ENCODE measurements at regions not wholly inside any gene's neighbourhood (a gene's known extent, or its start where the extent isn't known, plus 50 kb on each side); places are given as distances from the start of the nearest gene placed in this dataset.
"Not testable (repeated sequence)": the region's sequence is repeated elsewhere in the genome, so short reads cannot be mapped to it uniquely, and the experiment has no call there.

- not testable (repeated sequence) for H4K20me1 ChIP-seq (ENCODE audit: insufficient read depth, low read length, poor library complexity, severe bottlenecking); H3K9me3 ChIP-seq (ENCODE audit: insufficient read depth, low read depth, low read length); H3K4me1 ChIP-seq (ENCODE audit: insufficient read depth, low read length, poor library complexity, severe bottlenecking)
Measured at GRCh38 chr6:8164281-8164680, 61.9 kb upstream of the EEF1E1 start.

GRCh38 chr6:8159966-8160365, 57.6 kb upstream of the EEF1E1 start:
- Histone ChIP-seq H3K9me2 (replicated peaks; ENCODE audit: low read depth, low read length) (no peaks in the 10 kb centered on the region), H4K20me1 (ENCODE audit: insufficient read depth, low read length, poor library complexity, severe bottlenecking) (no peaks in the 10 kb centered on the region), H3K4me3 (ENCODE audit: low read length, poor library complexity, severe bottlenecking) (no peak overlapping the region), H3K79me2 (ENCODE audit: insufficient read depth, low read length) (no peaks in the 10 kb centered on the region), H2AFZ (ENCODE audit: low read length) (no peak overlapping the region), H3K9ac (ENCODE audit: low read depth, low read length, poor library complexity, severe bottlenecking) (no peak overlapping the region), H3K4me1 (ENCODE audit: insufficient read depth, low read length, poor library complexity, severe bottlenecking) (no peaks in the 10 kb centered on the region), H3K4me2 (ENCODE audit: low read depth, low read length, poor library complexity, severe bottlenecking) (no peak overlapping the region), H3K9me3 (ENCODE audit: insufficient read depth, low read depth, low read length) (no peaks in the 10 kb centered on the region), H3K27me3 (ENCODE audit: insufficient read depth, low read length, poor library complexity, severe bottlenecking) (no peaks in the 10 kb centered on the region), H3K36me3 (ENCODE audit: insufficient read depth, low read length) (no peaks in the 10 kb centered on the region), H3F3A (ENCODE audit: low read depth) (no peaks in the 10 kb centered on the region)
- TF ChIP-seq CTCF (conservative IDR thresholded peaks at IDR 0.05; ENCODE audit: low read length) (no peak), EZH2phosphoT487 (IDR thresholded peaks at IDR 0.05; ENCODE audit: borderline replicate concordance) (no peak)

More at GRCh38 chr6:8164281-8164680, 61.9 kb upstream of the EEF1E1 start:
- H2AFZ ChIP-seq (ENCODE audit: low read length); H3K79me2 ChIP-seq (ENCODE audit: insufficient read depth, low read length); H3K4me3 ChIP-seq (ENCODE audit: low read length, poor library complexity, severe bottlenecking); H3K9ac ChIP-seq (ENCODE audit: low read depth, low read length, poor library complexity, severe bottlenecking); H3K36me3 ChIP-seq (ENCODE audit: insufficient read depth, low read length); H3K27me3 ChIP-seq (ENCODE audit: insufficient read depth, low read length, poor library complexity, severe bottlenecking); H3F3A ChIP-seq (ENCODE audit: low read depth); H3K4me2 ChIP-seq (ENCODE audit: low read depth, low read length, poor library complexity, severe bottlenecking); H3K9me2 ChIP-seq (replicated peaks; ENCODE audit: low read depth, low read length): not testable (repeated sequence)

- Histone ChIP-seq H3K9me3 (ENCODE audit: insufficient read depth, low read depth, low read length) (no peaks in the 10 kb centered on the region), H3K4me3 (ENCODE audit: low read length, poor library complexity, severe bottlenecking) (no peak overlapping the region), H4K20me1 (ENCODE audit: insufficient read depth, low read length, poor library complexity, severe bottlenecking) (no peaks in the 10 kb centered on the region), H3K27me3 (ENCODE audit: insufficient read depth, low read length, poor library complexity, severe bottlenecking) (no peaks in the 10 kb centered on the region), H2AFZ (ENCODE audit: low read length) (no peak overlapping the region), H3K79me2 (ENCODE audit: insufficient read depth, low read length) (no peaks in the 10 kb centered on the region), H3K36me3 (ENCODE audit: insufficient read depth, low read length) (no peaks in the 10 kb centered on the region), H3K4me1 (ENCODE audit: insufficient read depth, low read length, poor library complexity, severe bottlenecking) (no peaks in the 10 kb centered on the region), H3K9ac (ENCODE audit: low read depth, low read length, poor library complexity, severe bottlenecking) (no peak overlapping the region), H3F3A (ENCODE audit: low read depth) (no peaks in the 10 kb centered on the region), H3K9me2 (replicated peaks; ENCODE audit: low read depth, low read length) (no peaks in the 10 kb centered on the region), H3K4me2 (ENCODE audit: low read depth, low read length, poor library complexity, severe bottlenecking) (no peak overlapping the region)
- no peak for TF ChIP-seq CTCF (conservative IDR thresholded peaks at IDR 0.05; ENCODE audit: low read length)
- TF ChIP-seq EZH2phosphoT487 (IDR thresholded peaks at IDR 0.05; ENCODE audit: borderline replicate concordance): no peak
Measured at GRCh38 chr6:8157839-8158238, 55.5 kb upstream of the EEF1E1 start.

- no peaks in the 10 kb centered on the region for H3K27me3 ChIP-seq (ENCODE audit: insufficient read depth, low read length, poor library complexity, severe bottlenecking)
- H3K79me2 ChIP-seq (ENCODE audit: insufficient read depth, low read length): no peaks in the 10 kb centered on the region
- H3F3A ChIP-seq (ENCODE audit: low read depth): no peaks in the 10 kb centered on the region
- no peaks in the 10 kb centered on the region for H3K36me3 ChIP-seq (ENCODE audit: insufficient read depth, low read length)
- H3K4me1 ChIP-seq (ENCODE audit: insufficient read depth, low read length, poor library complexity, severe bottlenecking): no peaks in the 10 kb centered on the region
- H3K4me3 ChIP-seq (ENCODE audit: low read length, poor library complexity, severe bottlenecking): no peak overlapping the region
- no peak overlapping the region for H3K9ac ChIP-seq (ENCODE audit: low read depth, low read length, poor library complexity, severe bottlenecking)
- H3K9me2 ChIP-seq (replicated peaks; ENCODE audit: low read depth, low read length): no peaks in the 10 kb centered on the region
- H3K4me2 ChIP-seq (ENCODE audit: low read depth, low read length, poor library complexity, severe bottlenecking): no peak overlapping the region
- no peaks in the 10 kb centered on the region for H4K20me1 ChIP-seq (ENCODE audit: insufficient read depth, low read length, poor library complexity, severe bottlenecking)
- no peaks in the 10 kb centered on the region for H3K9me3 ChIP-seq (ENCODE audit: insufficient read depth, low read depth, low read length)
- TF ChIP-seq EZH2phosphoT487 (IDR thresholded peaks at IDR 0.05; ENCODE audit: borderline replicate concordance): no peak
- no peak for TF ChIP-seq CTCF (conservative IDR thresholded peaks at IDR 0.05; ENCODE audit: low read length)
- no peak overlapping the region for H2AFZ ChIP-seq (ENCODE audit: low read length)
Measured at GRCh38 chr6:8155259-8156012, 53.1 kb upstream of the EEF1E1 start.
